HG02852 (cell line): ENCODE measurements at regions not wholly inside any gene's neighbourhood (a gene's known extent, or its start where the extent isn't known, plus 50 kb on each side); places are given as distances from the start of the nearest gene placed in this dataset.
"Not testable (repeated sequence)": the region's sequence is repeated elsewhere in the genome, so short reads cannot be mapped to it uniquely, and the experiment has no call there.

Experiments used
- ATAC-seq: cut with Tn5 transposase; IDR thresholded peaks from one replicate; pipeline ENCODE4 v1.9.1; 2021; ENCODE audit warnings: mild to moderate bottlenecking, moderate library complexity; ENCODE audit not compliant: unreplicated experiment

GRCh38 chr3:153640689-153641665 lies 479.0 kb downstream of the RAP2B start:
- no peak for ATAC-seq

- ATAC-seq = not testable (repeated sequence)
Observed at GRCh38 chr3:153642576-153642975, 478.6 kb upstream of the ARHGEF26 start.

- not testable (repeated sequence) for ATAC-seq
Observed at GRCh38 chr3:153643471-153643870, 477.7 kb upstream of the ARHGEF26 start.

GRCh38 chr3:153649286-153649839 lies 471.8 kb upstream of the ARHGEF26 start:
- ATAC-seq = no peak

GRCh38 chr3:153652076-153652475 lies 469.1 kb upstream of the ARHGEF26 start:
- no peak for ATAC-seq

- no peak for ATAC-seq
Observed at GRCh38 chr3:153657046-153657445, 464.1 kb upstream of the ARHGEF26 start.

- no peak for ATAC-seq
Observed at GRCh38 chr3:153657461-153657860, 463.7 kb upstream of the ARHGEF26 start.

GRCh38 chr3:153658136-153658535 lies 463.1 kb upstream of the ARHGEF26 start:
- no peak for ATAC-seq

- no peak for ATAC-seq
Observed at GRCh38 chr3:153666991-153667740, 454.0 kb upstream of the ARHGEF26 start.

- no peak for ATAC-seq
Observed at GRCh38 chr3:153669527-153669926, 451.7 kb upstream of the ARHGEF26 start.

- ATAC-seq = no peak
Observed at GRCh38 chr3:153670577-153670976, 450.6 kb upstream of the ARHGEF26 start.

- ATAC-seq = no peak
Observed at GRCh38 chr3:153673853-153674252, 447.3 kb upstream of the ARHGEF26 start.

- no peak for ATAC-seq
Observed at GRCh38 chr3:153679714-153680113, 441.5 kb upstream of the ARHGEF26 start.

GRCh38 chr3:153680526-153680925 lies 440.7 kb upstream of the ARHGEF26 start:
- no peak for ATAC-seq

- no peak for ATAC-seq
Observed at GRCh38 chr3:153681057-153681456, 440.1 kb upstream of the ARHGEF26 start.

- ATAC-seq = no peak
Observed at GRCh38 chr3:153688301-153689120, 432.7 kb upstream of the ARHGEF26 start.

- no peak for ATAC-seq
Observed at GRCh38 chr3:153693207-153693606, 428.0 kb upstream of the ARHGEF26 start.

GRCh38 chr3:153702106-153702505 lies 419.1 kb upstream of the ARHGEF26 start:
- ATAC-seq = no peak

- no peak for ATAC-seq
Observed at GRCh38 chr3:153704115-153704514, 417.1 kb upstream of the ARHGEF26 start.

- ATAC-seq = no peak
Observed at GRCh38 chr3:153706706-153707105, 414.5 kb upstream of the ARHGEF26 start.

- ATAC-seq = no peak
Observed at GRCh38 chr3:153714016-153714415, 407.2 kb upstream of the ARHGEF26 start.
